HG03442 (cell line): ENCODE measurements at regions not wholly inside any gene's neighbourhood (a gene's known extent, or its start where the extent isn't known, plus 50 kb on each side); places are given as distances from the start of the nearest gene placed in this dataset.
"Not testable (repeated sequence)": the region's sequence is repeated elsewhere in the genome, so short reads cannot be mapped to it uniquely, and the experiment has no call there.

Experiments used
- ATAC-seq: cut with Tn5 transposase; IDR thresholded peaks from one replicate; pipeline ENCODE4 v1.9.1; 2021; ENCODE audit warnings: mild to moderate bottlenecking, moderate library complexity; ENCODE audit not compliant: unreplicated experiment

DNA sequence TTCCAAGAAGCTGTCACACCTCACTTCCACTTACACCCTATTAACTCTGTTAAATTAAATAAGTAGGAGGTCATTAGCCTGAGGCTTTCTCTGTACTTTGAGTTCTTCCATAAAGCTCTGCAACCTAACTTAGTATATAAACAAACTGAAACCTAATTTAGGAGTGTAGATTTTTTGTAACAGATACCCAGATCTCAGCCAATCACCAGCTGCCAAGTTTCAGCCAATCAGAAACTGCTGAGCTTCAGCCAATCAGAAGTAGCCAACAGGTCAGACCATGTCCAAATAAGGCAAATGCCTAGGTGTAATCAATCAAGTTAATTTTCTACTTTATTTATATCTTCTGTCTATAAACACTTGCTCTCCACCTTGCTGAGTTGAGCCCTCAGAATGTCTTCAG lies 142.7 kb upstream of the SULF2 start:
- no peak for ATAC-seq

DNA sequence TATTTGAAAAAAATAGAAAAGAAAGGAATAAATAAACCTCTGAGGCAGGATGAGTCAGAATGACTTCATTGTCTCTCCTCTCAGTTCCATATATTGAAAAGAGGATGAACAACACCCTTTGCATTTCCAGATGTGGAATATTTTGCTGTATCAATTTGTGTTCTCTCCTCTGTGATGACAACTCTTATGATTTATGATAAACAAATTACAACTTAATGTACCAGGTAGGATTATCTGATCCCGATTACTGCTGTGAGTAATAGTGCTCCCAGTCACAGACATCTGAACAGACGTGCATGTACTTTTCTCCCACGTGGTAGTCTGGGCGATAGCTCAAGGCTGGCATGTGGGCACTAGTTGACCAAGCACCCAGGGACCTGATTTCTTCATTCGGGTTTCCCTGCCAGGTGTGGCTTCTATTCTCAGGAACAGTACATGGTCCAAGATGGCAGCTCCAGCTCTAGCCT lies 142.1 kb upstream of the SULF2 start:
- no peak for ATAC-seq

DNA sequence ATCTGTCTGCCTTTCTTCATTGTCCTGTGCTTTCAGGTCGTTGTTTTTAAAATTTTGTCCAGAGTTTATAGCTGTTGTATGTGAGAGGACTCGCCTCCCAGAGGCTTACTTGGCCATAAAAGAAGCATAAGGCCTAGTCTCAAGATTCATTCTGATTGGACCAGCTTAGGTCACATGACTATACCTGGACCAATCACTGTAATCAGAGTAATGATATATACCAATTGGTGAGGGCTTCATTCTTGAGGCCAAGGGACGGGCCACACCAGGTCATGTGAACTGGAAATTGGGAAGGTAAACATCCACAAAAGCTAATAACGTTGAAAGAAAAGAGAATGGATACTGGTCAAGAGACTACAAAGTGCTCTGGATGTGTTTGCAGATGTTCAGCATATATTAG lies 141.4 kb upstream of the SULF2 start:
- ATAC-seq = no peak

- no peak for ATAC-seq
Measured at GRCh38 chr20:47925593-47925992, 140.3 kb upstream of the SULF2 start.

- no peak for ATAC-seq
Measured at GRCh38 chr20:47922269-47922668, 137.0 kb upstream of the SULF2 start.

GRCh38 chr20:47921829-47922228 lies 136.5 kb upstream of the SULF2 start:
- not testable (repeated sequence) for ATAC-seq

DNA sequence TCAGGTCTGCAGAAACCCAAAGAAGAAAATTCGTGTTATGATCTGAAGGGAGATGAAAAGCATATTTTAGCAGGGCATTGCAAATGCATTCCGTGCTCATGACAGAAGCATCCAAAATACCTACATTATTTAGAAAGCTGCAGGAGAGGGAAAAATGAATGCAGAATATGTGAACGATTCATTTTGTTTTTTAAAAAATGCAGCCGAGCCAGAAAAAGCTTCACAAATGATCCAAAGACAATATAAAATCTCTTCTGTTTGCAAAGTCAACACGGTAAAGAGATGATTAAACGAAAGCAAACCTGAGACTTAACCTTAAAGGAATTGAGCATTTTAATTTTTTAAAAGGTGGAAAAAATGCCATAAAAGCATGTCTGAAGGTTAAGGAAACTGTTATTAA lies 136.1 kb upstream of the SULF2 start:
- no peak for ATAC-seq

DNA sequence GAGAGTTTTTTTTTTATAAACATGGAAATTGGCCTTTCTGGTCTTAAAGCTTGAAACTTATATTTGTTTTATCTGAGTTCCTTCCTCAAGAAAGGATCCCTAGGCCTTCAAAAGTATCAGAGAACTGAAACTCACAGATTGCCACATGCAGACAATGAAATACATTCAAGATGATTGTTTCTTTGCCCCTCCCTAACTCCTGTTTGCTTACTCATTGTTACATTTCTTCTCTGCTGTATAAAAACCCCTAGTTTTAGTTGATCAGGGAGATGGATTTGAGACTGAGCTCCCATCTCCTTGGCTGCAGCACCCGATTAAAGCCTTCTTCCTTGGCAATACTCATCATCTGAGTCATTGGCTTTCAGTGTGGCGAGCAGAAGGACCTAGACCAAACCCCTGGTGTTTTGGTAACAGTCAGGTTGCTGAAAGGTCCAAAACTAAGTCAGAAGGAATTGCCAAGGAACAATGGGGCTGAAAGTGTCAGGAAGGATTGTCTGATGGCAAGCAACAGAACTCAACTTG lies 132.3 kb upstream of the SULF2 start:
- ATAC-seq = no peak

GRCh38 chr20:47915495-47915894 lies 130.2 kb upstream of the SULF2 start:
- no peak for ATAC-seq

DNA sequence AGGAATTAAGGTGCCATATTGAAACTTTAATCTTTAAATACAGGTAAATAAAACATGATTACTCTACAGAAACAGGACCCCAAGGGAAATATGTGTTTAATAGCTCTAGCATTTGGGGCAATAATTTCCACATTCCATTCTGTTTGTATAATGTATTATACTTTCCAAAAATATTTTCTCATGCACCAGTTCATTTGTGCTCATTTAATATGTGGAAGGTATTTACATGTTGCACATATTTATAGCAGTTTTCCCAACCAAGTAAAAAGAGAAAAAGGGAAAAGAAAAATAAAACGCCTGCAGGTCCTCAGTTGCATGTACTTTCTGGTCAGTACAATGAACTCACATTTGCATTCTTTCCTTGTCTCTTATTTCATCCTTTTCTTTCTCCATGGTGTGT lies 129.5 kb upstream of the SULF2 start:
- ATAC-seq = no peak

- not testable (repeated sequence) for ATAC-seq
Measured at GRCh38 chr20:47912786-47913501, 127.7 kb upstream of the SULF2 start.

DNA sequence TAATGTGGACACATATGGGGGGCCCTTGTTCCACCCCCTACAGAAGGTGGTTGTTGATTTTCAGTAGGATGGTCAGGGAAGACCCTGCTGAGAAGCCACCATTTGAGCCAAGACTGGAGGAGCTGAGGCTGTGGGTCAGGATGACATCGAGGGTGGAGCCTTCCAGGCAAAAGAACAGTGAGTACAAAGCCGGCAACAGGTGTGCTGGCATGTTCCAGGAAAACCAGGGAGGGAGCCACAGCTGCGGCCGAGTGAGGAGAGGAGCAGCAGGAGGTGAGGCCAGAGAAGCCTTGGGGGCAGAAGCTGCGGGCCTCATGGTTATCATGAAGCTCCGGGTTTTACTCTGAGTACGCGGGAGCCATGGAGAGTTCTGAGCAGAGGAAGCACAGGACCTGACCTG lies 126.9 kb upstream of the SULF2 start:
- not testable (repeated sequence) for ATAC-seq

DNA sequence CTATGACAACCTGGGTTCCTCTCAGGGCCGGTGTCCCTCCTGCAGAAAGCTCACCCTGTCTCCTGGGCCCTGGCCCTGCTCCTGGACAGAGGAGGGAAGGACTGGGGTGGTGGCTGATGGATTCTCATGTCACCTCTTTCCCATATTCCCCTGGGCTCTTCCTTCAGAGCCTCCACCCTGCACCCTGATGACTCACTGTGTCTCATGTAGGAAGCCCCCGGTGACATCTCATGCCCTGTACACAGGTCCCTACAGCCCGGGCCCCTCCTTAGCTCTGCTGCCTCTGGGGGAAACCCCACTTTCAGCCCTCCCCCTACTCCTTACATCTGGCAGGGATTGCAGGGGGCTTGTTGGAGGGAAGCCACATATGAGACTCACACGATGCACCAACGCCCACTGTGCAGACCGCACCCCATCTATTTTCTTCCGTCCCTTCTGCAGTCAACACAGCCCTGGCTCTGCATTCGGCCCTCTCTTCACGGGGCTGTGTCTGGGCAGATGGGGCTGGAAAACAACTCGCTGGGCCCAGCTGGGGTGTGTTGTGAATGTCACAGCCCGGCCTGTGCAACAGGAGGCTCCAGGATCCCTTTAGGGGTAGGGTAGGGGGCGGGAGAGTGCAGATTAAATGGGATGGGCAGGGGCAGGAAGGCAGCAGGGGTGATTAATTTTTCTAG lies 124.6 kb upstream of the SULF2 start:
- not testable (repeated sequence) for ATAC-seq

- ATAC-seq = not testable (repeated sequence)
Measured at GRCh38 chr20:47908361-47909035, 123.2 kb upstream of the SULF2 start.

DNA sequence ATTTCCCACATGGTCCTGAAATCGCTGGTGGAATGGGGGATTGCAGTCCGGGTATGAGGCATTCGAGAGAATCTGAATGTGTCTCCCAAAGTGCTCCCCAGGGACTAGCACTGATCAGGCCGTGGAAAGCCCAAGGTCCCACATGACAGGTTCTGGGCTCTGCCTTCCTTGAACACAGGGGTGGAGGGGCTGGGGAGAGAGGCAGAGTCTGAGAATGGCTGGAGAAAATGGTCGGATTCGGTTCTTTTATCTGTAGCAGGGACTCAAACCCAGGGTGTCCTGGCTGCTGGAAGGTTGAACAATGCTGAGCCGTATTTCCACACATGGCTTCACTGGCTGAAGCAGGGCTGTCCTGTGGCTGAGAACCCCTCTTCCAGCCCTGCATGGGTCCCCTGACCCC lies 122.7 kb upstream of the SULF2 start:
- not testable (repeated sequence) for ATAC-seq

DNA sequence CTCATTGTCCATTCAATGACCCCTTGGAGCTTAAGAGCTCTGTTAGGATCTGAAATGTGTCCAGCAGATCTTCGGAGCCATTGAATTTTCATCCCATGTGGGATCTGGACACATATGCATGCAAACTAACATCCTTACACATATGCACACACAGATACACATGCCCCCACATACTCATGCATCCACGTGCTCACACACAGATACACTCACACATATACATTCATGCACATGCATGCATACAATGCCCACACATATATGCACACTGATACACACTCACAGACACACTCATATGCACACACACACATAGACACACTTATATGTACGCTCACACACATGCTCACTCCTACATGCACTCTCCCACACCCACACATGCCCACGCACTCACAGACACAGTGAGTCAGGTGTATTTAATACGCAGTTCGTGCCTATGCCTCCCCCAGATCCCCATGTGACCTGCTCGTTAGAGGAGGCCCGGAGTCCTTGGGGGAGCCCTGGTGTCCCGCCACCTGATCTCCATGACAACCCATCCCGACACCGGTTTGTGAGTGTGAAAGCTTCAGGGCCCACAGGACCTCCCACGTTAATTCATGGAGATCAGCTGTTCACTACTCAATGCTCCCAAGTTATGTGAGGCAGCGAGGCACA lies 121.9 kb upstream of the SULF2 start:
- no peak for ATAC-seq

GRCh38 chr20:47906348-47906660 lies 121.0 kb upstream of the SULF2 start:
- no peak for ATAC-seq

DNA sequence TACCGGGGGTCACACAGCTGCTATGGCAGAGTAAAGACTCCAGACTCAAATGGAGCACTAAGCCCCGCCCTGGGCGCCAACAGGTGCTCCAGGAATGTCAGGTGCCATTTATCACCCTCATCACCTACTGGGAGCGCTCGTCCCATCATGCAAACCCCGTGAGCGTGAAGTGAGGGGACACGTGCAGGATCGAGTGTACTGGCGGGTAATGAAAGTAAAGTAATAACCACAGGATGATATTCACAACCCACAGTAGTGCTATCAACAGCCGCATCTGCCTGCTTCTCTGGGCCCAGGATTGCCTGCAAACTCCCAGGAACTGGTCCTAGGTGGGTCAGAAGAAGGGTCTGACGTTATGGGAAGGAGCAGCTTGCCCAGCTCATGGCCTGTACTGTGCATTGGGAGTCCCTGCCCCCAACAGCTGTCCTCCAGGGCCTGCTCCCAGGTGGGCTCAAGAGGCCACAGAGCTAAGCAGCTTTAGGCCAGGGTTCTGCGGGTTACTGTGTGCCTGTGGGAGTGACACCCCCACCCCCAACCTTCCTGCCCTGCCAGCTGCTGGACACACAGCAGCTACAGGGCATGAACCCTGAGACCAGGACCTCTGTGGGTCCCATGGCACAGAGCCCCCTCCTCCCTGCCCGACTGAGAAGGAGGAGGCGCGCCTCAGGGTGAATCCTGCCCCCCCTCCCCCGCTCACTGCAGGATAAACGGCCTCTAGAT lies 120.5 kb upstream of the SULF2 start:
- no peak for ATAC-seq

GRCh38 chr20:47903009-47903408 lies 117.7 kb upstream of the SULF2 start:
- ATAC-seq = not testable (repeated sequence)

GRCh38 chr20:47899313-47899712 lies 114.0 kb upstream of the SULF2 start:
- ATAC-seq = not testable (repeated sequence)

- no peak for ATAC-seq
Measured at GRCh38 chr20:47897461-47897860, 112.2 kb upstream of the SULF2 start.
